Stimulated activated CD4-positive, alpha-beta T cell treated with anti-CD3 and anti-CD28 coated beads, Interleukin-4, amount 100 ng/mL, for 48 hours (primary cell): ENCODE measurements at regions not wholly inside any gene's neighbourhood (a gene's known extent, or its start where the extent isn't known, plus 50 kb on each side); places are given as distances from the start of the nearest gene placed in this dataset.

ENCODE experiments used
- DNase-seq, 2 donors: peaks; one replicate each; pipeline ENCODE4 v3.0.0-alpha.2; 2020; ENCODE audit warnings: low read depth in 2 of 2

DNA sequence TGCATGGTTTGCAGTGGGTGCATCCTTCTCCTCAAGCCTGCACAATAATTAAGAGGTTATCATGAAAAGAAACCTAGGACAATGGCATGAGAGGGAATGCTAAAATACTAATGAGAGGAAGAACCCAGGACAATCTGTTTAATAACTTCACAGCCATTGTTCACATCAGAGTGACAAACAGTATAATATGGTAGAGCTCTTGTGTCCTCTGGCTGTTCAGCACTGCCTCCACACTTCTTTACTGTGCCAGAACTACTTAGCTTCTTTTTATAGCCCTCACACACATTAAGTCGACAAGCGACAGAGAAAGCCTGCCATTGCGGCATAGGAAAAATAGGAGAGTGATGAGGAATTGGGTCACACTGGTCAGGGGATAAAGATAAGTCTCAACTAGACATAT lies 65.0 kb upstream of the MEIS2 start:
- no peak for DNase-seq

GRCh38 chr15:37166402-37166801 lies 66.1 kb upstream of the MEIS2 start:
- DNase-seq = no peak

GRCh38 chr15:37181339-37181738 lies 81.0 kb upstream of the MEIS2 start:
- no peak for DNase-seq

DNA sequence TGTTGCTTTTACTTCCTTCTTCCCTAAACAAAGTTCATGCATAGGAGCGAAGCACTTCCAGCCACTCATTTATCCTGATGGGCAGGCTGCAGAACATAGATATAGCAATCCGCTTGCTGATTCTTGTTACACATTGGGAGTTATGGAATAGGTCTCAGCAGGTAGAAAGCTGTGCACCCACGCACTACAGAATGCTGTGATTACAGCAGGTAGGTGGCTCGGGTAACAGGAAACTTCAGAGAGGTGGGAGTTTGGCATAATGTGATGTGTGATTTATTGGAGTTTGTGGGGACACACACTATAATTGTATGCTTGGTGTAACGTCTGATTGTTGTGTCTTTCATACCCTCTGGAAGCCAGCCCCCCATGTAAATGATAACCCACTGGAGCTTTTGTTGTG lies 99.2 kb upstream of the MEIS2 start:
- DNase-seq = no peak

DNA sequence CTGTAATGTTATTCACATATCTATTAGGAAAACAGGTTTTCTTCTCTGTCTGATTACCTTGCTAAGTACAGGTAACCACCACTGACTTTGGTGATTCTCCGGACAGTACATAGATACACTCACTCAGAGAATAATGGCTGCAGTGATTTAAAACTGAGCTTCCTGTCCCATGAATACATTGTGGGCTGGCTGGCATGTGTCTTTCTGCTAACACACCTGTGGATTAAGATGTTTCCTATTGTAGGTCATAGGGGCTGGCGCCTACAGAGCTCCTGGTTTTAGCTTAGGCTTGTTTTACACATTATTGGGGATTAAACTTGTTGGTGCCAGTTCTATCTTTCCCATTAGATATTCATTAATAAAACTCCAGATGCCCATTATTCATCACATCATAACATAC lies 102.7 kb upstream of the MEIS2 start:
- DNase-seq = no peak

- DNase-seq = no peak
Measured at GRCh38 chr15:37204692-37205091, 104.3 kb upstream of the MEIS2 start.

- DNase-seq = no peak
Measured at GRCh38 chr15:37206690-37207089, 106.3 kb upstream of the MEIS2 start.

DNA sequence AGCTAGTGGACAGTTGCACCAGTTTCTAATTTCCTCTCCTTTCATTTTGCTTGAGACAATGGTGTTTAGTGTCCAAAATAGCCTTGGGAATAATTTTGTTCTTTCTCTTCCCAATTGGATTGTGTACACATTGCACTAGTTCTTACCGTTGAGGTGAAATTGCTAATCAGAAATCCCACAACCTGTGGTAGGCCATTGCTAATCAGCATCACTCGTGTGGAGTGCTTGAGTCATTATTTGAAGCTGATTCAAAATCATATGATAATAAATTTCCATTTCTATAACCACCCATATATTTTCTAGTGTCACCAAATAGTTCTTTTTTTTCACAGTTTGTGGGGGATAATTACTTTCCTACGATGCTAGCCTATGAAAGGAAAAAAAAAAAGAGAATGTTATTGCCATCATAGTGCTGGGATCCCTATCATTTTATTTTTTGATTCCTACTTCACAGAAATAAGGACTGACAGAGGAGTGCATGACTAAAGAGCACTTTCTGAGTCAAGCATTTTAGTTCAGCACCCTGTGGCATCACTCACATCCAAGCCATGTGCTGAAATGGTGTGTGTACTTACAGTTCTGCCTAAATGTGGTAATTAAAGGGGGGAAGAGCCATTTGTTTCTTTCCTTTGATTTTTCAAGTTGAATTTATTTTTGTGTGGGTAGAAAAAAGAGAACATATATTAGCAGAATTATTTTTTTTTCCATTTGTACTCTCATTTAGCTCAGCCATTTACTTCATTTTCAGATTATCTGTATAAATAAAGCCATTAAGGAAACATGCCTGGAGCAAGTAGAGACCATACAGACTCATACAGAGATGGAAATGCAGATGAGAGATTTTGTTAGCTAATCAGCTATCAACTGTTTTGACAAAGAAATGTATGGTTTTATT lies 108.0 kb upstream of the MEIS2 start:
- no peak for DNase-seq

- DNase-seq = no peak
Measured at GRCh38 chr15:37209041-37209363, 108.7 kb upstream of the MEIS2 start.

DNA sequence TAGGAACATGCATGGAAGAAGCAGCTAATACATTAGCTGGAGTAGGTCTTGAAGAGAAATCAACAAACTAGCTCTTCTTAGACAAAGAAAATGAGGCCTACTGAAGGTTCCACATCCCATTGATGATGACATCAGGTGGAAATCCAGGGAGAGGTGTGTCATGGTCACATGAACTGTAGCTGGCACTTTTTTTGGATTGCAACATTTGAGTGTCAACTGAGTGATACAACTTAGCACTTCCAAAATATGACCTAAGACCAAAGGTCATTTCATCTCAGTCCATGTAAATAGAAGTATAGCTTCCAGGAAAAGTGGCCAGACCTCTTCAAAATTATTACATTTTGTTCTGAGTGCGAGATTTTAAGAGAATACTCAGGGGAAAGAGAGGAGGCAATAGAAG lies 117.2 kb upstream of the MEIS2 start:
- no peak for DNase-seq

- DNase-seq = no peak
Measured at GRCh38 chr15:37218351-37218916, 118.1 kb upstream of the MEIS2 start.

GRCh38 chr15:37219211-37219701 lies 118.9 kb upstream of the MEIS2 start:
- DNase-seq = no peak

DNA sequence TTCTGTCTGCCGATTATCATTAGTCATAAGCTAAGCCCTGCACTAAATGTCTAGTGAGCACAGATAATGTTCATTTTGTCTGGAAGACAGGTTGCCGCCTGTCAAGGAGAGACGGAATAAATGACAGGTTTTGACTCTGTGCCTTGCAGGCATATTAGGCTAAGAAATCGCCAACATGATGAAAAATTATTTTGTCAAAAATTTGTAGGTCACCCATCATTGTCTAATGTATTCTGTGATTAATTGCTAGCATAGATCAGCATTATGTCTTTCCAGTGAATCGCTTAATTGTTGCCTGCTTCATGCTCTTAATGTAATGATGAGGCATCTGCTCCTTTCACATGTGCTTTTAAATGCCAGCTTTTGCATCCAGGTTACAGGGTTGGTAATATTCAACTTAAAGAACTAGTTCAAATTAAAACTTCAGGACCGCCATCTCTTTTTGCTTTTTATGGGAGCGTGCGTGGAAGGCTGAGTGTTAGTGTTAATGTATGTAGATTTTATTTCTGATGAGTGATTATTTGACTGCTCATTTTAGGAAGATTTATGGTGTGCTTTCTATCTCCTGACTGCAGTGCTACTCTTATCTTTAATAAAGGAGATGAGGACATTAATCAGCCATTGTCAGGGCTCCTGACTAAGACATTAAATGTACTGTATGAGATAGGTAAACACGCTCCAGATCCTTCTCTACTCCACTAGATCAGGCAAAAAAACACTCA lies 120.8 kb upstream of the MEIS2 start:
- no peak for DNase-seq

GRCh38 chr15:37221671-37222145 lies 121.4 kb upstream of the MEIS2 start:
- no peak for DNase-seq

GRCh38 chr15:37223089-37223488 lies 122.7 kb upstream of the MEIS2 start:
- DNase-seq = no peak

DNA sequence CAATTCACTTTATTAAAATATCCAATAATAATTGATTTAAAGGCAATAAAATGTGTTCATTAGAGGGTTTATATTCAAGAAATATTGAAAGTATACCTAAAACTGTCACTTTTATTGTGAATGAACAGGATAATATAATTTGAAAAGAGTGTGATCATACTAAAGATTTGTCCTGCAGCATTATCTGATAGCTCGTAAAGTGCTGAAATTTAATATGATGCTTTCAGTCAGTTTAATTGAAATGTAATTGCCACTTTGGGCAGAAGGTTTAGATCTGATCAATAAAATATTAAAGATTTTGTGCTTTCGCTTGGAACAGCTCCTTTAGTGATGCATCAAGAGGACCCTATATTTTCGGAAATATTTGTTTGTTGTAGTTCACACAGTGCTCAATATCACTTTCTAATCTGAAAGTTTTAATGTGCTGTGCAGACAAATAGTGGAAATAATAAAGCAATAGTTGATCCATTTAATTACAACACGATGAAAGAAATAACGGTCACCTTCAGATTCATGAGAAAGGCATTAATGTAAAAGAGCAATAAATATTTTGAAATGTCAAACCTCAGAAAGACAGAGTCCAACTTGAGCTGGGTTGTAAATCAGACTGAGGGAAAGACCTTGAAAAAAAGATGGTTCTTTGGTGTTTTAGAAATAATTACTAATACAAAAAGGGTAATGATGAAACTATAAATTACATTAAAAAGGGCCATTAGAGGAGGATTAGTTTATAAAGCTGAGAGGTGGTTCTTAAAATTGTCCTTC lies 129.7 kb upstream of the MEIS2 start:
- no peak for DNase-seq

DNA sequence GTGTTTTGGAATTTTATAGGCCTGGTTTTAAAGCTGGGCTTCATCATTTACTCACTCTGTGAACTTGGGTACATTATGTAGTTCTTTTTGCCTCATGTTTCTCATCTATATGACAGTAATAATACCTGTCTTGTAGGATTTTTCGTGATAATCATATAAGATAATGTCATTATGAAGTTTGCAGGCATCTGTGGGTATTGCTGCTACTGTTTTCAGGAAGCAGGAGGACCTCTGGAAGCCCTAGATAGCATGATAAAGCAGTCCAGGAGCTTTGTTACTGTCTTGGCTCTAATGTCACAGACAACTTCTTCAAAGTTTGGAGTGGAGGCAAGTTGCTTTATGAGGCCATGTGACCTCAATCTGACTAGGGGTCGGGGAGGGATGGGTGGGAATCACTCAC lies 145.0 kb upstream of the MEIS2 start:
- DNase-seq = no peak

GRCh38 chr15:37246065-37246464 lies 145.7 kb upstream of the MEIS2 start:
- DNase-seq = no peak

- no peak for DNase-seq
Measured at GRCh38 chr15:37246856-37247255, 146.5 kb upstream of the MEIS2 start.

DNA sequence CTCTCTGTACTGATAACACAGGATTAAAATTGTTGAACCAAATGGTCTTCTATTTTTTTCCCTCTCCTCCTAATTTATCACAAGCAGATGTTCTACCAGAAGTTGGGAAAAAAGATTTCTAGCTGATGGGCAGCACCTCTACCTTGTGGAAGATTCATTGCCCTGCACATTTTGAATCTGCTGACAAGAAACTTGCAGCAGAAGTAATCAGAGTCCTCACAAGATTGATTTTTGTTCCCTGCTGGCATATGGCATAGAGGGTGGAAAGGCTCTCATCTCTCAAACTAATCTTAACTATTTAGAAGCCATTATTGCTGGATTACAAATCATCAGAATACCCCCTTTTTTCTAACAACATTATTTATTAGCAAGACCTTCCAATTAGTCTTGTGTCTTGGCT lies 148.9 kb upstream of the MEIS2 start:
- no peak for DNase-seq

DNA sequence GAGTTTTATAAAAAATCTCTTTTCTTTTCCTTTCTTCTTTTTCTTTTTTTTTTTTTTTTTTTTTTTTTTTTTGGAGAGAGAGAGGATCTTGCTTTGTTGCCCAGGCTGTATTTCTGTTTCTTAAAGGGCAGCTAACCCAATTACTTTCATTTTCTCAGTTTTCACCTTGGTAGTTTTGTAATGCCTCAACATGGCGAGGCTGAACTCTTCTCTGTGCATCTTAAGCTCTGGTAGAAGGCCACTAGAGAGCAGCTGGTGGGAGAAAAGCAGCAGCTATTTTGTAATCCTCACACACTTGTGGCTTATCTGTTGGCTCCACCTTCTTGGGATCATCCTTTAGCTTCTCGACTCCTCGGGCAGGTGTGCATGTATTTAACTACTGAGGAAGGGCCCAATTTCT lies 152.2 kb upstream of the MEIS2 start:
- DNase-seq = no peak

DNA sequence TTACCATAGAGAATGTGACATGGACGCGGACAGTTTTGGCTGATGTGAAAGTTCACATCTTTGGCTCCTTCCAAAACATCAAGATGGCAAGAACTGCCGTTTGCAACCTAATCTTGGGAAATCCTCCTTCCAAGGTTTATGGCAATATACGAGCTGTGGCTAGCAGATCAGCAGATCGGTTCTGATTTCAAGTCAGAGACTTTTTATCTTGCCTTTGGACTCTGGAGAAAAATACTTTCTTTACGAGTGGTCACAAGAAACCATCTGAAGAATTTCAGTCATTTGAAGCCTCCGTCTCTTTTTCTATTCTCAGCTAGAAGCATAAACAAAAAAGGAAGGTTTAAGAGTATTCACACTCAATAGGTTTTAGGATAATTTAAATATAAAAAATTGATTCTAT lies 153.5 kb upstream of the MEIS2 start:
- no peak for DNase-seq
